ENCODE measurements at regions not wholly inside any gene's neighbourhood (a gene's known extent, or its start where the extent isn't known, plus 50 kb on each side); places are given as distances from the start of the nearest gene placed in this dataset.

DNA sequence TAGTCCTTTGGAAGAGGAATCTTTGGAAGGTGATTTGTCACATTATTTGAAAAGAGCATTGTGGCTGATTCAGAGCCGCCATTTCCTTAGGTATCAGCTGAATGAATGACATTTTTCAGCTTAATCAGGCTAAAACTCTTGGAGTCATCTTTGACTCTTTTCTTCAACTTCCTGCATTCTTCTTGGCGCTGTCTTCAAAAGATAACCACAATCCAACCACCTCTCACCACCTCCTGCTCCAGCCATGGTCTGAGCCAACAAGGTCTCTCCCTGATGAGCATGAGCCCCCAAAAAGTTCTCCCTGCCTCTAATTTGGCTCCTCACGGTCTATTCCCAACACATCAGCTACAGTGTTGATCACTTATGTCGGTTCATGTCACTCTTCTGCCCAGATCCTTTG is 297.6 kb upstream of the RUNX1 start:
- peaks cover 52% of the 10 kb centered on the region for H3K27me3 ChIP-seq (ENCODE audit: low read depth)
- no peak overlapping the region for H3K4me3 ChIP-seq
- no peak overlapping the region for H3K27ac ChIP-seq (replicated peaks)
- no peaks in the 10 kb centered on the region for H3K4me1 ChIP-seq
- no peak for TF ChIP-seq CTCF (IDR thresholded peaks at IDR 0.05; ENCODE audit: borderline replicate concordance)
- intact Hi-C loops (cut with micrococcal nuclease) = no loop called here
- no peaks in the 10 kb centered on the region for H3K9me3 ChIP-seq (replicated peaks)
- no peaks in the 10 kb centered on the region for H3K36me3 ChIP-seq
- DNase-seq = no peak

- DNase-seq = no peak
- H3K27me3 ChIP-seq (ENCODE audit: low read depth) = peaks cover 52% of the 10 kb centered on the region
- no peaks in the 10 kb centered on the region for H3K36me3 ChIP-seq
- no peak for TF ChIP-seq CTCF (IDR thresholded peaks at IDR 0.05; ENCODE audit: borderline replicate concordance)
- H3K9me3 ChIP-seq (replicated peaks) = peaks cover 5% of the 10 kb centered on the region
- H3K4me3 ChIP-seq = no peak overlapping the region
- H3K27ac ChIP-seq (replicated peaks) = no peak overlapping the region
- intact Hi-C loops (cut with micrococcal nuclease) = no loop called here
- H3K4me1 ChIP-seq = no peaks in the 10 kb centered on the region
Measured at GRCh38 chr21:35345954-35346353, 296.9 kb upstream of the RUNX1 start.

GRCh38 chr21:35344582-35344981 is 295.5 kb upstream of the RUNX1 start:
- H3K36me3 ChIP-seq = no peaks in the 10 kb centered on the region

DNA sequence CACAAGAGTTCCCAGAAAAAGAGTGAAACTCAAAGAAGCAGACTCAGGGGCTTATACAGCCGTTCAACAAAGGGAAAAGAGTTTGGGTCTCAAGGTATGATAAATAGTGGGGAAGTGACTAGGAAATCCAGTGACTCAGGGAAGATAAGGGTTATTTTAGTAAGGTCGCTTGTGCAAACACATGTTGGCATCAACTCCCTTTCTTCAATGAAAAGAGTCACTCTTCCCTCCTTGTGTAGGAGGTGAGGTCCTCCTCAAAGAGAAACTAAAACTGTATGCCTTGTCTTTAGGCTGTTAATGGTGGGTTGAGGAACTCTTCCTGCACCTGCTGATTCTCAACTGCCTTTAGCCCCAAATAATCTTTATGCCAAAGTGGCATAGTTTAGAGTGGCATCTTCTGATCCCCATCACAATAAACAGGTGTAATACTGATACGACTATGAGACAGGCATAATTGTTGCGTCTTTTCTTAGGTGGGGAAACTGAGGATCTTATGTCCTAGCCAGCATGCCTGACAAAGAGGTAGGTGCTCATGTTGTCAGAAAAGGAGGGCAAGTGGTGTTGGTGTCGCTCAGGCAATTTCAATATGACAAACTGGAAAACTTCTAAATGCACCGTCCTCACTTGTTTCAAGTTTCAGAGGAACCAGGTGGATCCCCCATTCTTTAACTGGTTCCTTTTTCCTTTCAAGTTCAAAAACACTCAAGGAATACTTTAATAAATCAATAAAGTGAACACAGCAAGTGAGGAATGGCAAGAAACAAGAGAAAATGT is 294.1 kb upstream of the RUNX1 start:
- Histone ChIP-seq H3K9me3 (replicated peaks) (peaks cover 11% of the 10 kb centered on the region), H3K4me3 (no peak overlapping the region), H3K27me3 (ENCODE audit: low read depth) (peaks cover 50% of the 10 kb centered on the region), H3K27ac (replicated peaks) (no peak overlapping the region), H3K4me1 (no peaks in the 10 kb centered on the region), H3K36me3 (no peaks in the 10 kb centered on the region)
- no peak for TF ChIP-seq CTCF (IDR thresholded peaks at IDR 0.05; ENCODE audit: borderline replicate concordance)
- no peak for DNase-seq
- intact Hi-C loops (cut with micrococcal nuclease) = no loop called here

More at GRCh38 chr21:35344582-35344981, 295.5 kb upstream of the RUNX1 start:
- Histone ChIP-seq H3K4me1 (no peaks in the 10 kb centered on the region), H3K27ac (replicated peaks) (no peak overlapping the region), H3K4me3 (no peak overlapping the region), H3K27me3 (ENCODE audit: low read depth) (peaks cover 52% of the 10 kb centered on the region), H3K9me3 (replicated peaks) (peaks cover 5% of the 10 kb centered on the region)
- no peak for DNase-seq
- TF ChIP-seq CTCF (IDR thresholded peaks at IDR 0.05; ENCODE audit: borderline replicate concordance) = no peak
- intact Hi-C loops (cut with micrococcal nuclease) = no loop called here

- peaks cover 50% of the 10 kb centered on the region for H3K27me3 ChIP-seq (ENCODE audit: low read depth)
- no peak for DNase-seq
- no peaks in the 10 kb centered on the region for H3K4me1 ChIP-seq
- H3K9me3 ChIP-seq (replicated peaks) = peaks cover 11% of the 10 kb centered on the region
- no peak overlapping the region for H3K4me3 ChIP-seq
- intact Hi-C loops (cut with micrococcal nuclease) = no loop called here
- H3K36me3 ChIP-seq = no peaks in the 10 kb centered on the region
- no peak overlapping the region for H3K27ac ChIP-seq (replicated peaks)
- no peak for TF ChIP-seq CTCF (IDR thresholded peaks at IDR 0.05; ENCODE audit: borderline replicate concordance)
Measured at GRCh38 chr21:35342440-35342839, 293.3 kb upstream of the RUNX1 start.

Measured in left ventricle myocardium inferior (tissue), 1 donor.